DOHH2 (cell line): ENCODE measurements at regions not wholly inside any gene's neighbourhood (a gene's known extent, or its start where the extent isn't known, plus 50 kb on each side); places are given as distances from the start of the nearest gene placed in this dataset.

Source experiments
- H3F3A ChIP-seq: fragments of 200-600 bp; sonication (generic), shearing (Covaris generic); 2 replicates; pipeline ENCODE4 v1.6.0; 2016; ENCODE audit warnings: antibody characterized with exemption, mild to moderate bottlenecking; ENCODE audit not compliant: control insufficient read depth, insufficient read depth
- H3K27ac ChIP-seq: fragments of 200-600 bp; sonication (generic); 2 replicates; pipeline ENCODE4 v1.5.1; 2014; ENCODE audit warnings: low read depth, mild to moderate bottlenecking, low read length, moderate library complexity
- H3K27me3 ChIP-seq: fragments of 200-600 bp; sonication (generic); 2 replicates; pipeline ENCODE4 v1.6.1; 2014; ENCODE audit warnings: mild to moderate bottlenecking, low read length, mixed read lengths; ENCODE audit not compliant: control insufficient read depth
- H3K36me3 ChIP-seq: fragments of 200-600 bp; sonication (generic); 2 replicates; pipeline ENCODE4 v1.6.1; 2014; ENCODE audit warnings: mild to moderate bottlenecking, low read length, moderate library complexity, mixed read lengths; ENCODE audit not compliant: control insufficient read depth
- H3K4me1 ChIP-seq: fragments of 200-600 bp; sonication (generic); 2 replicates; pipeline ENCODE4 v1.6.1; 2014; ENCODE audit warnings: mild to moderate bottlenecking, low read length, mixed read lengths; ENCODE audit not compliant: control insufficient read depth
- H3K4me2 ChIP-seq: fragments of 200-600 bp; sonication (generic); 2 replicates; pipeline ENCODE4 v1.6.0; 2014; ENCODE audit warnings: mild to moderate bottlenecking, low read length, moderate library complexity
- H3K4me3 ChIP-seq: fragments of 200-600 bp; sonication (generic); 2 replicates; pipeline ENCODE4 v1.5.1; 2014; ENCODE audit warnings: mild to moderate bottlenecking, low read length, mixed read lengths
- H3K79me2 ChIP-seq: fragments of 200-600 bp; sonication (generic); 2 replicates; pipeline ENCODE4 v1.6.1; 2014; ENCODE audit warnings: mild to moderate bottlenecking, low read length, mixed read lengths; ENCODE audit not compliant: control insufficient read depth
- H3K9me2 ChIP-seq: fragments of 200-600 bp; sonication (generic); replicated peaks from 2 replicates; pipeline ENCODE4 v1.6.1; 2014; ENCODE audit warnings: mild to moderate bottlenecking, low read length, mixed read lengths; ENCODE audit not compliant: control insufficient read depth
- H3K9me3 ChIP-seq: fragments of 200-600 bp; sonication (generic); 2 replicates; pipeline ENCODE4 v1.6.1; 2014; ENCODE audit warnings: antibody characterized with exemption, low read length, mixed read lengths; ENCODE audit not compliant: control insufficient read depth, insufficient read depth
- H4K20me1 ChIP-seq: fragments of 200-600 bp; sonication (generic); 2 replicates; pipeline ENCODE4 v1.6.0; 2014; ENCODE audit warnings: low read depth, mild to moderate bottlenecking, antibody characterized with exemption, low read length, moderate library complexity; ENCODE audit not compliant: control insufficient read depth, insufficient read depth
- EZH2phosphoT487 ChIP-seq: fragments of 200-600 bp; sonication (generic); IDR thresholded peaks from 2 replicates; pipeline ENCODE4 v1.6.1; 2017; ENCODE audit warnings: borderline replicate concordance, mild to moderate bottlenecking, antibody characterized with exemption, low read length, moderate library complexity, mixed read lengths
- TF ChIP-seq, protein P1 (sequence below): fragments of 200-600 bp; sonication (generic); IDR thresholded peaks from one replicate; pipeline ENCODE4 v1.5.1; 2014; ENCODE audit warnings: antibody characterized with exemption, mild to moderate bottlenecking, low read depth, low read length; ENCODE audit not compliant: poor library complexity, severe bottlenecking

DNA sequence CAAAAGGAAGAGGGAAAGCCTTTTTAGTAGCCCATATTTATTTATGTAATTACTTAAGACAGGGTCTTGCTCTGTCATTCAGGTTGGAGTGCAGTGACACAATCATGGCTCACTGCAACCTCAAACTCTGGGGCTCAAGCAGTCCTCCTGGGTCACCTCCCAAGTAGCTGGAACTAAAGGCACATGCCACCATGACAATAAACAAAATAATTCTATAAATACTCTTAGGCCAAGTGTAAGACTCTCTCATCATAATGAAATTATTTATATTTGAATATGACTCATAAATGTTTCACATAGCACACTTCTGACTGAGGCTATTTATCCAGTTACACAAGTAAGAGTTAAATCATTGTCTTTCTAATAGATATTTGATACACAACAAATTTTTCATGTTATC is 314.7 kb downstream of the AMY1C start:
- Histone ChIP-seq H3K4me3 (no peak overlapping the region), H3K27ac (no peak overlapping the region)

DNA sequence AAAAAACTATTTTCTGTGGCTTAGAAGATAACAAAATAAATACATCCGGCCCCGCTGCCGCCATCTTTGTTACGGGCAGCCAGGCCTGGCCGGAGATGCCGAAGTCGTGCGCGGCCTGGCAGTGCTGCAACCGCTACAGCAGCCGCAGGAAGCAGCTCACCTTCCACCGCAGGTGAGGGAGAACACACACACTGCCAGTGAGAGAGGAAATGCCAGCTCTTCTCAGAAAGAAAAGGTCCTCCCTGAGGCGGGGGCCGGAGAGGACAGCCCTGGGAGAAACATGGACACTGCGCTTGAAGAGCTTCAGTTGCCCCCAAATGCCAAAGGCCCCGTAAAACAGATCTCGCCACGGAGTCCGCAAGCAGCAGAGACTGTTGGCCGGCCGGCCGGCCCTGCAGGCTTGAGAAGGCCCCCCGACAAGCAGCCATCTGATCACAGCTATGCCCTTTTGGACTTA is 323.2 kb downstream of the AMY1C start:
- H3K4me3 ChIP-seq = no peak overlapping the region

More for the DNA sequence above, 314.7 kb downstream of the AMY1C start:
- no peaks in the 10 kb centered on the region for H4K20me1 ChIP-seq
- no peaks in the 10 kb centered on the region for H3K79me2 ChIP-seq
- H3K4me2 ChIP-seq = no peak overlapping the region
- no peaks in the 10 kb centered on the region for H3K27me3 ChIP-seq
- H3K36me3 ChIP-seq = no peaks in the 10 kb centered on the region
- H3K4me1 ChIP-seq = no peaks in the 10 kb centered on the region
- H3F3A ChIP-seq = no peaks in the 10 kb centered on the region
- no peak for TF ChIP-seq EZH2phosphoT487
- TF ChIP-seq, protein P1, sequence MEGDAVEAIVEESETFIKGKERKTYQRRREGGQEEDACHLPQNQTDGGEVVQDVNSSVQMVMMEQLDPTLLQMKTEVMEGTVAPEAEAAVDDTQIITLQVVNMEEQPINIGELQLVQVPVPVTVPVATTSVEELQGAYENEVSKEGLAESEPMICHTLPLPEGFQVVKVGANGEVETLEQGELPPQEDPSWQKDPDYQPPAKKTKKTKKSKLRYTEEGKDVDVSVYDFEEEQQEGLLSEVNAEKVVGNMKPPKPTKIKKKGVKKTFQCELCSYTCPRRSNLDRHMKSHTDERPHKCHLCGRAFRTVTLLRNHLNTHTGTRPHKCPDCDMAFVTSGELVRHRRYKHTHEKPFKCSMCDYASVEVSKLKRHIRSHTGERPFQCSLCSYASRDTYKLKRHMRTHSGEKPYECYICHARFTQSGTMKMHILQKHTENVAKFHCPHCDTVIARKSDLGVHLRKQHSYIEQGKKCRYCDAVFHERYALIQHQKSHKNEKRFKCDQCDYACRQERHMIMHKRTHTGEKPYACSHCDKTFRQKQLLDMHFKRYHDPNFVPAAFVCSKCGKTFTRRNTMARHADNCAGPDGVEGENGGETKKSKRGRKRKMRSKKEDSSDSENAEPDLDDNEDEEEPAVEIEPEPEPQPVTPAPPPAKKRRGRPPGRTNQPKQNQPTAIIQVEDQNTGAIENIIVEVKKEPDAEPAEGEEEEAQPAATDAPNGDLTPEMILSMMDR = no peak
- H3K9me3 ChIP-seq = no peaks in the 10 kb centered on the region
- H3K9me2 ChIP-seq = no peaks in the 10 kb centered on the region

GRCh38 chr1:104073463-104073902 is 323.8 kb downstream of the AMY1C start:
- Histone ChIP-seq H3K27ac (no peak overlapping the region), H3K36me3 (no peaks in the 10 kb centered on the region), H3K4me2 (no peak overlapping the region), H3K4me1 (no peaks in the 10 kb centered on the region), H3K27me3 (no peaks in the 10 kb centered on the region), H3K9me3 (no peaks in the 10 kb centered on the region), H3F3A (no peaks in the 10 kb centered on the region), H3K79me2 (no peaks in the 10 kb centered on the region), H3K9me2 (no peaks in the 10 kb centered on the region), H3K4me3 (no peak overlapping the region), H4K20me1 (no peaks in the 10 kb centered on the region)
- no peak for TF ChIP-seq EZH2phosphoT487
- TF ChIP-seq, protein P1 = no peak

More for the DNA sequence above, 323.2 kb downstream of the AMY1C start:
- Histone ChIP-seq H3F3A (no peaks in the 10 kb centered on the region), H3K27me3 (no peaks in the 10 kb centered on the region), H3K9me3 (no peaks in the 10 kb centered on the region), H4K20me1 (no peaks in the 10 kb centered on the region), H3K79me2 (no peaks in the 10 kb centered on the region), H3K4me2 (no peak overlapping the region), H3K36me3 (no peaks in the 10 kb centered on the region), H3K4me1 (no peaks in the 10 kb centered on the region), H3K9me2 (no peaks in the 10 kb centered on the region), H3K27ac (no peak overlapping the region)
- no peak for TF ChIP-seq EZH2phosphoT487
- TF ChIP-seq, protein P1 = no peak
